Suprapubic skin (tissue), 3 donors: ENCODE measurements at regions not wholly inside any gene's neighbourhood (a gene's known extent, or its start where the extent isn't known, plus 50 kb on each side); places are given as distances from the start of the nearest gene placed in this dataset.

ENCODE experiments used
- POLR2A ChIP-seq, 2 donors: fragments of 450-650 bp; IDR thresholded peaks; one replicate each; pipeline ENCODE4 v1.6.1; 2017; ENCODE audit warnings: antibody characterized with exemption in 2 of 2, mild to moderate bottlenecking in 2 of 2, moderate library complexity in 2 of 2
- TF ChIP-seq, protein P1 (sequence below), 2 donors: fragments of 200-600 bp in 1 of 2; fragments of 450-650 bp in 1 of 2; sonication (generic) in 1 of 2; IDR thresholded peaks; one replicate each; pipeline ENCODE4 v1.5.1; 2016 to 2019; ENCODE audit warnings: antibody characterized with exemption in 2 of 2, mild to moderate bottlenecking in 1 of 2, moderate library complexity in 1 of 2

DNA sequence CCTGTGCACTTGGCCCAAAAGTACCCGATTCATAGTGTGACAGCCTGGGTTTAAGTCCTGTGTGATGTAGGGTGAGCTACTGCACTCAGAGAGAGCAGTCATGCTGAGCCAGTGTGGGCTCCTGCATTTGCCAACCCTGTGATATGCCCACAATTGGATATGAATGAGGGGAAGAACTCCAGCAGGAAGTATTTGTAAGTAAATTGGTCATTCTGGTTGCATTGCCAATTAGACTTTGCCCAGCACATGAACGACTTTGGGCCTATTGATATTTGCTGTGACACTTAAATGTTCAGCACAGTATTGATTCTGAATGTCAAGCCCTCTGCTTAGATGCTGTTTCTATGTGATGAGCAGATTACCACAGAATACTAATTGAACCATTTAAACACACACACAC, 570.9 kb downstream of the PIK3C3 start:
- TF ChIP-seq, protein P1, sequence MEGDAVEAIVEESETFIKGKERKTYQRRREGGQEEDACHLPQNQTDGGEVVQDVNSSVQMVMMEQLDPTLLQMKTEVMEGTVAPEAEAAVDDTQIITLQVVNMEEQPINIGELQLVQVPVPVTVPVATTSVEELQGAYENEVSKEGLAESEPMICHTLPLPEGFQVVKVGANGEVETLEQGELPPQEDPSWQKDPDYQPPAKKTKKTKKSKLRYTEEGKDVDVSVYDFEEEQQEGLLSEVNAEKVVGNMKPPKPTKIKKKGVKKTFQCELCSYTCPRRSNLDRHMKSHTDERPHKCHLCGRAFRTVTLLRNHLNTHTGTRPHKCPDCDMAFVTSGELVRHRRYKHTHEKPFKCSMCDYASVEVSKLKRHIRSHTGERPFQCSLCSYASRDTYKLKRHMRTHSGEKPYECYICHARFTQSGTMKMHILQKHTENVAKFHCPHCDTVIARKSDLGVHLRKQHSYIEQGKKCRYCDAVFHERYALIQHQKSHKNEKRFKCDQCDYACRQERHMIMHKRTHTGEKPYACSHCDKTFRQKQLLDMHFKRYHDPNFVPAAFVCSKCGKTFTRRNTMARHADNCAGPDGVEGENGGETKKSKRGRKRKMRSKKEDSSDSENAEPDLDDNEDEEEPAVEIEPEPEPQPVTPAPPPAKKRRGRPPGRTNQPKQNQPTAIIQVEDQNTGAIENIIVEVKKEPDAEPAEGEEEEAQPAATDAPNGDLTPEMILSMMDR (IDR thresholded peaks at IDR 0.05) = no peak
- TF ChIP-seq POLR2A (IDR thresholded peaks at IDR 0.05) = no peak
